A673 (cell line): ENCODE measurements at regions not wholly inside any gene's neighbourhood (a gene's known extent, or its start where the extent isn't known, plus 50 kb on each side); places are given as distances from the start of the nearest gene placed in this dataset.

Experiments
- BruUV-seq: library from RNA; stranded (reverse); fragments of 400-500 nt; replicated peaks from 2 replicates; lab custom pipeline; 2021; lab: Mats Ljungman, UMichigan
- CTCF ChIA-PET: fragments of 300-600 bp; sonication (Branson Sonifier 250); formaldehyde crosslinking; loops from one replicate; lab custom pipeline; 2022; ENCODE audit warnings: antibody characterized with exemption; lab: Charles Lee
- POLR2A ChIA-PET: fragments of 300-600 bp; sonication (Branson Sonifier 250); formaldehyde crosslinking; loops from one replicate; lab custom pipeline; 2022; ENCODE audit warnings: antibody characterized with exemption; ENCODE audit not compliant: low non-redundant PET; lab: Charles Lee
- DNase-seq: peaks from one replicate; pipeline ENCODE4 v3.0.0-alpha.2; 2015; ENCODE audit warnings: low spot score
- H3K27ac ChIP-seq: fragments of 200-600 bp; sonication (generic); 2 replicates; pipeline ENCODE4 v1.5.1; 2016; ENCODE audit warnings: mixed run types, low read depth, mild to moderate bottlenecking, mixed read lengths, antibody characterized with exemption, low read length; ENCODE audit not compliant: poor library complexity, severe bottlenecking
- H3K27me3 ChIP-seq: fragments of 200-600 bp; sonication (generic); replicated peaks from 2 replicates; pipeline ENCODE4 v1.6.1; 2017; ENCODE audit warnings: mixed run types, low read depth, mild to moderate bottlenecking, mixed read lengths, antibody characterized with exemption, low read length; ENCODE audit not compliant: insufficient read depth, poor library complexity
- H3K36me3 ChIP-seq: fragments of 200-600 bp; sonication (generic); 2 replicates; pipeline ENCODE4 v1.6.1; 2016; ENCODE audit warnings: mixed run types, mild to moderate bottlenecking, mixed read lengths, antibody characterized with exemption, low read length; ENCODE audit not compliant: insufficient read depth, poor library complexity, severe bottlenecking
- H3K4me1 ChIP-seq: fragments of 200-600 bp; sonication (generic); 2 replicates; pipeline ENCODE4 v1.6.1; 2017; ENCODE audit warnings: mixed run types, mild to moderate bottlenecking, mixed read lengths, antibody characterized with exemption, low read length; ENCODE audit not compliant: insufficient read depth, poor library complexity, severe bottlenecking
- H3K4me3 ChIP-seq: fragments of 200-600 bp; sonication (generic); 2 replicates; pipeline ENCODE4 v1.5.1; 2016; ENCODE audit warnings: low read depth, mixed run types, mild to moderate bottlenecking, mixed read lengths, low read length; ENCODE audit not compliant: poor library complexity, severe bottlenecking
- H3K9me3 ChIP-seq: fragments of 200-600 bp; sonication (generic); 2 replicates; pipeline ENCODE4 v1.6.1; 2016; ENCODE audit warnings: mixed run types, low read depth, mild to moderate bottlenecking, mixed read lengths, antibody characterized with exemption, low read length; ENCODE audit not compliant: poor library complexity, severe bottlenecking
- CTCF ChIP-seq: fragments of 300-800, 200-600 bp; sonication (generic); conservative IDR thresholded peaks from 2 replicates; pipeline ENCODE4 v1.5.1; 2017; ENCODE audit warnings: low read depth, mild to moderate bottlenecking, antibody characterized with exemption, low read length, moderate library complexity, mixed read lengths
- EZH2 ChIP-seq: fragments of 200-600 bp; sonication (generic); IDR thresholded peaks from 2 replicates; pipeline ENCODE4 v1.6.1; 2017; ENCODE audit warnings: borderline replicate concordance, low read depth, mild to moderate bottlenecking, mixed read lengths, antibody characterized with exemption, low read length; ENCODE audit not compliant: poor library complexity, severe bottlenecking
- intact Hi-C: fragments of 100-400 bp; cut with micrococcal nuclease; formaldehyde crosslinking; loops from one replicate; pipeline ENCODE4 v1.10.0; 2022; ENCODE audit not compliant: unreplicated experiment

- ChIA-PET CTCF (no interaction called here), POLR2A (no interaction called here)
- H3K4me3 ChIP-seq: no peak overlapping the region
- DNase-seq: no peak
- no peaks in the 10 kb centered on the region for H3K4me1 ChIP-seq
- H3K27ac ChIP-seq: no peak overlapping the region
- no TSS peak for BruUV-seq
- H3K9me3 ChIP-seq: no peaks in the 10 kb centered on the region
- H3K27me3 ChIP-seq: no peaks in the 10 kb centered on the region
- intact Hi-C loops: no loop called here
- H3K36me3 ChIP-seq: no peaks in the 10 kb centered on the region
- TF ChIP-seq EZH2 (no peak), CTCF (no peak)
Measured at GRCh38 chr1:55552636-55553035, 337.5 kb upstream of the USP24 start.

- intact Hi-C loops: no loop called here
- CTCF ChIA-PET: no interaction called here
- TF ChIP-seq CTCF: no peak
- TF ChIP-seq EZH2: no peak
- Histone ChIP-seq H3K9me3 (no peaks in the 10 kb centered on the region), H3K4me3 (no peak overlapping the region), H3K27me3 (peaks cover 3% of the 10 kb centered on the region), H3K36me3 (no peaks in the 10 kb centered on the region), H3K27ac (no peak overlapping the region), H3K4me1 (no peaks in the 10 kb centered on the region)
- POLR2A ChIA-PET: no interaction called here
- no peak for DNase-seq
- no TSS peak for BruUV-seq
Measured at GRCh38 chr1:55547405-55547804, 332.2 kb upstream of the USP24 start.

GRCh38 chr1:55546553-55546952 lies 331.4 kb upstream of the USP24 start:
- Histone ChIP-seq H3K4me3 (no peak overlapping the region), H3K27ac (no peak overlapping the region), H3K27me3 (peaks cover 3% of the 10 kb centered on the region), H3K9me3 (no peaks in the 10 kb centered on the region), H3K4me1 (no peaks in the 10 kb centered on the region), H3K36me3 (no peaks in the 10 kb centered on the region)
- BruUV-seq: no TSS peak
- POLR2A ChIA-PET: no interaction called here
- CTCF ChIA-PET: no interaction called here
- DNase-seq: no peak
- intact Hi-C loops: no loop called here
- TF ChIP-seq EZH2: no peak
- TF ChIP-seq CTCF: no peak
